Left hindlimb (tissue), 1 donor: ENCODE measurements at regions not wholly inside any gene's neighbourhood (a gene's known extent, or its start where the extent isn't known, plus 50 kb on each side); places are given as distances from the start of the nearest gene placed in this dataset.

Source experiments
- DNase-seq: peaks from one replicate; pipeline ENCODE4 v3.0.0-alpha.2; 2018

DNA sequence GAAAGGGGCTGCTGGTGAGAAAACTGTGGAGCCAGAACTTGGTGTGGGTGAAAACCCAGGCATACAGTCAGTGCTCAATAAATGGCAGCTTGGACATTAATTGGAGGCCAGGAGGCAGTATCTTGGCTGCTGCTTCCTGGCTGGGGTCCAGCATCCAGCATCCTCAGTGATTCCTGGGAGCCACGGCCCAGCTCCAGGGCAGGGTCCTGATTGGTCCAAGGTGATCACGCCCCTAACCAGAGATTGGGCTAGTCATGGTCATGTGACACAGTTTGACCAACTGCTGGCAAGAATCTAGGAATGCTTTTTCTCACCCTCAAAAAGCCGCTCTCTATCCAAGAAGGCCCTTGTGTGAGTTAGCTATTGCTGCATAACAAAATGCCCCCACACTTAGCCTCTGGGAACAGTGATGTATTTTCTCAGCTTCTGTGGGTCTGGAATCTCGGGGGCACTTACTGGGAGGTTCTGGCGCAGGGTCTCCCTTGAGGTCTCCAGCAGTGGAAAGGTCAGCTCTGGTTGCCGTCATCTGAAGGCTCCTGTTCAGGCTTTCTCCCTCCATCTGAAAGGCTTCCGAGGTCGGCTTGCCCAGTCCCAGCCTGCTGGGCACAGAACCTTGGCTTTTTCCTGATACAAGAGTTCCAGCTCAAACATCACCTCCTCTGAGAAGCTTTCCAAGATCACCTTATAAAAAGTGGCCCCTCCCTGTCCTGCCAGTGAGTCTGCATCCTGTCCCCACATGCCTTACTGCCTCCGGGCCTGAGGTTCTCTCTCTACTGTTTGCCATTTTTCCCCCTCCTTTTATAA, 119.2 kb upstream of the NCOR2 start:
- DNase-seq: no peak

DNA sequence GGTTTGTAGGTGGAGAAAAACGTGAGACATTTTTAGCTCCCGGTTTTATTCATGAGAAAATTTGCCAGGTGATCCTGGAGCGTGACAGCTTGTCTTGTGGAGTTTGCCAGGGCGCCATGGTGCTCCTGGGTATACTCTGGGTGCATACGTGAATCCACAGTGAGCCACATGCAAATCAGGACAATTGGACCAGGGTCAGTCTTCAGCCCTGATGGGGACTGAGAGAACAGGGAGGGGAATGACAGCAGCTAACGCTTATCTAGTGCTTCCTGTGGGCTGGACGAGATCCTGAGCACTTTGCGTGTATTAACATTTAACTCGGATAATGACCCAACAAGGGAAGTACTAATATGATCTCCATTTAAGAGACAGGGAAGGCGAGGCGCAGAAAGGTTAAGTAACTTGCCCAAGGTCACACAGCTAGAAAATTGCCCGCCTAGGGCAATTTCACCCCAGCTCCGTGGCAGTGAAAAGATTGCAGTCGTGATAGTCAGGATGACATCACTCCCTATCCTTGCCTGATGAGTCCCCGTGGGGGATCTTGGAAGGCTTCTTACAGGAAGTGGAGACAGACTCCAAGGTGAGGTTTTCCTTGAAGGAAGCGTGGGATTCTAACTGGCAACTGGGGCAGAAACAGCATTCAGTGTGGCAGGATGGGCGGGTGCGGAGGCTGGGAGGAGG, 118.4 kb upstream of the NCOR2 start:
- DNase-seq: no peak

DNA sequence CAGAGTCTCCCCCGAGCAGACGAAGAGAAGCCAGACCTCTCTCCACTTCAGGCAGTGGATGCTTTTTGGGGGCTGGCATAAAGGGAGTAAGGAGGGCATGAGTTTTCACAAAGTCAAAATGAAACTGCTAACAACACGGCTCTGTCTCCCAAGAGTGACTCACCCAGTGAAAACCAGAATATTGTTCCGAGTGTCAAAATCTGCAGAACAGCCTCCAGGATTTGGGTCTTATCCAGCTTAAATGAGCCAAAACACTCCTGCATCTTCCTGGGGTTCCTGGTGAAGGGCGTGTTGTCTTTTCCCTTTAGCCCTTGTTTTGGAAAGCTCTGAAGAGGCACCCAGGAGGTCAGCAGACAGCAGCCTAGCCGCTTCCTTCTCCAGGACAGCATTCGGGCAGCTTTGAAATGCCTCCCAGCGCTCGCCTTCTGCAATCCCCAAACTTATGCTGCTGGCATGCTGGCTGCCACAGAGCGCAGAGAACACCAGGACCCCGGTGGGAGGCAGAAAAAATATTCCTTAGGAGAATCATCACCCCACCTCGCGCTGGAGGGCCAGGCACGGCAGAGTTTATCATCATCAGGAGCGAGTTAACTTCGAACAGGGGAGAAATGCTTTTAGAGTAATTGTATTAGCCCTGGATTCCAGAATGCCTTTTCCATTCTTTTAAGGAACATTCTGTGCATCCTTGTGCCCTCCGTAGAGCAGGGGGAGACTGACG, 117.7 kb upstream of the NCOR2 start:
- no peak for DNase-seq

DNA sequence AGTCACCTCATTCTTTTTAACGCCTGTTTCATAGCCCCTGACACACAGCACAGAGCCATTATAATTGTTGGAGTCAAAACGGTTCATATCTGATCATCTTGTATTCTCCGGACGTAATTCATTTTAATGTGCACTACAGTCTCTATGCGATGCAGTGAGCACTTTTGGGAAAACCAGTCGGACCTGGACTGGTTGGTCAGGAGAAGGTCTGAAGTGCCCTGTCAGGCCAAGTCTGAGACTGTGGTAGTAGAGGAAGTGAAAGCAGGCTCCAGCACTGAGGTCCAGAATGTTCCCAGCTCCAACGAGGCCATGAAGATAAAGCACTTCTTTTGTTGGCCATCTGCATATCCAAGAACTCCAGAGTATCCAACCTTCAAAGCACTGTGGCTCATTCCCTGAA, 117.1 kb upstream of the NCOR2 start:
- no peak for DNase-seq

DNA sequence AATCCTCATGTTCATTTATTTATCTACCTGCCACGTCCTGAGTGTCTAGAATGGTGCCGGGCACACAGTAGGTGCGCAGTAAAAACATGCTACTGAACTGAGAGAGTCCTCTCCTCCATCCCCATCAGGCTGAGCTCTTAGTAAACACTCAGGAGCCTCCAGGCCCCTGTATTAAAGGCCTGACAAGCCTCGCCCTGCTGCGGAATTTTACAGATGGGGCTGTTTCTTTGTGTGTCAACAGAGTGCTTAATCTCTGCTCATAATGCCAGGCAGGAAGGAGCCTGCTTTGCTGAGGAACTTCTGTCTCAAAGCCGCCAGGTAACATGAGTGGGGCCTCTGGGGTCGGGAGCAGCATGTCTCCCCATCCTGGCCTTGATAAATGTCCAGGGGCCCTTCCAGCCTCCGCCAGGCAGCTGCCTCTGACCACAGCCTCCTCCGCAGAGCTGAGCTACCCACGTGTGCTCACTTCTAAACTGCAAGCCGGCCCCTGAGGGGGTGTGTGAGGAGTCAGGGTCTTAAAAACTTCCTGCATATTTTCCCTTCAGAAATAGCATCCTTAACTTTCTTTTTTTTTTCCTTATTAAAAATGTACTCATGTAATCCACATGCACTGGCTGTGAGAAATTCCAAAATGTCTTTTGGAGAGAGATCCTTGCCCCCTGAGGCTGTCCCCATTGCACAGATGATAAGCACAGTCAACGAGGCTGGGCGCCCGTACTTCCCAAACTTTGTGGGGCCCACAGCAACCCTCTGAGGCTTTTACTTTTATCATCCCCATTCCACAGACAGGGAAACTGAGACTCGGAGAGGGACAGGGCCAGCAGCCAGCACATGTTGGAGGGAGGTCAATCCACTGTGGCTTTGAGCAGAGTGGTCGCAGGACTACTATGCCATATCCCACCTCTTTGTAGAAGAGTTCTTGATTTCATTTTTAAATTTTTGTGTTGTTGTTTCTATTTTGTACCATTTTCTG, 116.0 kb upstream of the NCOR2 start:
- DNase-seq: no peak

DNA sequence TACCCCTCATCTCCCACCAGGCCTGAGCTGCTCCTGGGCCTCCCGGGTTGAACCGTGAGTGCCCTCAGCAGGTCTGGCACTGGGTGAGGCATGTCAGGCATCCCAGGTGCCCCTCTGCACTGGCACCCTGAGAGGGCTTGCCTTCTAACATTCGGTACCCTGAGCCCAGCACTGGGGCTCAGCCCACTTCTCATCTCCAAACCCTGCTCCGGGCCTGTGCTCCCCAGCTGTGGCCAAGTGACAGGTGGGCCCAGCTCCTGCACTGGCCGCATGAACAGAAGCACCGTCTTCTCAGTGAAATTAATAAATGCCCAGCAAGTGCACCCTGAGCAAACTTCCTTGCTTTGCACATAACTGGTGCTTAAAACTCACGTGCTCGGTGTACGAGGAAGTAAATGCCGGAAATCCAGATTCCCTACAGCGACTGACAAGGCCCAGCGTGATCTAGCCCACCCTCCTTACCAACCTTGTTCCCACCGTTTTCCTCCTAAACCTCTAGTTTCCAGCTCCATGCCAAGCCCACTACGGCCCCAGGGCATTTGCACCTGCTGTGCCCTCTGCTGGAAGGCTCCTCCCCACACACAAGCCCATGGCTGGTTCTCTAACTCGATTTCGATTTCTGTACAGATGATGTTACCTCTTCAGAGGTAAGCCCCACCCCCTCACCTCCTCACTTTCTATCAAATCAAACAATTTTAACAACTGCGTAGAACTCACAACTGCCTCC, 115.2 kb upstream of the NCOR2 start:
- no peak for DNase-seq

DNA sequence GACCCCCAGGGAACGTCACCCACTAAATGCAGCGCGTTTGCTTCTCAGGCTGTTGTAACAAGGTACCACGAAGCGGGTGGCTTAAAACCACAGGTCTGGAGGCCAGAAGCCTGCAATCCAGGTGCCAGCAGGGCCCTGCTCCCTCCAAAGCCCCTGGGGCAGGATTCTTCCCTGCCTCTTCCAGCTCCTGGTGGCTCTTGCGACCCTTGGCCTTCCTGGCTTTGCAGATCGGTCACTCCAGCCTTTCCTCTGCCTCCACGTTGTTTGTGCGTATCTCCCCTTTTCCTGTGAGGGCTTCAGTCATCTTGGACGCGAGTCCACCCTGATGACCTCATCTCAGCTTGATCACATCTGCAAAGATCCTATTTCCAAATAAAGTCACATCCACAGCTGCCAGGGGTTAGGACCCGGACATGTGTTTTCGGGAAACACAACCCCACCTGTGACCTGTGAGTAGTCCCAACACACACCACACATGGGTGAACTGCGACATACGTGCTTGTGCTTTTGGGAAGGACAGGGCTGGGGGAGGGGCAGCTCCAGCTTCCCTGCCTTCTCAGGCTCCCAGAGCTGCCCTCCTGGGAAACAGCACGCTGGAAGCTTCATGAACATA, 114.5 kb upstream of the NCOR2 start:
- DNase-seq: no peak

DNA sequence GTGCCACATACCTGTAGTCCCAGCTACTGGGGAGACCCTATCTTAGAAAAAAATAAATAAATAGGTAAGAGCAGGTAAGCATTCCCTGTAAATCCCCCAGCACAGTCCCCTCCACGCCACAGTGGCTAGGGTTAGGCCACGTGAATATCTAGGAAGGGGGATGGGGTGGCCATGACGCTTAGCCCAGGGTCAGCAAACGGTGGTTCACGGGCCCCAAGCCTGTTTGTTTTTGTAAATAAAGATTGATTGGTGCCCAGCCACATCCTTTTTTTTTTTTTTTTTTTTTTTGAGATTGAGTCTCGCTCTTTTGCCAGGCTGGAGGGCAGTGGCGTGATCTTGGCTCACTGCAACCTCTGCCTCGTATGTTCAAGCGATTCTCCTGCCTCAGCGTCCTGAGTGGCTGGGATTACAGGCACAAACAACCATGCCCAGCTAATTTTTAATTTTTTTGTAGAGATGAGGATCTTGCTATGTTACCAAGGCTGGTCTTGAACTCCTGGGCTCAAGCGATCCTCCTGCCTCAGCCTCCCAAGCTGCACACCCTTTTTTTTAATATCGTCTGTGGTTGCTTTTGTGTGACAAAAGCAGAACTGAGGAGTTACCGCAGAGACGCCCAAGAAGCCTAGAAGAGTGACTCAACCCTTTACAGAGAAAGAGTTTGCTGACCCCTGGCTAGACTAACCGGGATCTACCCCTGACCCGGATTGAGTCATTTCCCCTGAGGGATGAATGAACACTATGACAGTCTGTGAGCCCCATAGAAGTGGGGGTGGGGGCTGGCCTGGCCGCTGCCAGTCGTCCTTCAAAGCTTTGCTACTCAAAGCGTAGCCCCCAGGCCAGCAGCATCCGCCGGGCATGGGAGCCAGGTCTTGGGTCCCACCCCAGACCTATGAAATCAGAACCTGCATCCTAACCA, 113.7 kb upstream of the NCOR2 start:
- DNase-seq: peak; percentile 65

DNA sequence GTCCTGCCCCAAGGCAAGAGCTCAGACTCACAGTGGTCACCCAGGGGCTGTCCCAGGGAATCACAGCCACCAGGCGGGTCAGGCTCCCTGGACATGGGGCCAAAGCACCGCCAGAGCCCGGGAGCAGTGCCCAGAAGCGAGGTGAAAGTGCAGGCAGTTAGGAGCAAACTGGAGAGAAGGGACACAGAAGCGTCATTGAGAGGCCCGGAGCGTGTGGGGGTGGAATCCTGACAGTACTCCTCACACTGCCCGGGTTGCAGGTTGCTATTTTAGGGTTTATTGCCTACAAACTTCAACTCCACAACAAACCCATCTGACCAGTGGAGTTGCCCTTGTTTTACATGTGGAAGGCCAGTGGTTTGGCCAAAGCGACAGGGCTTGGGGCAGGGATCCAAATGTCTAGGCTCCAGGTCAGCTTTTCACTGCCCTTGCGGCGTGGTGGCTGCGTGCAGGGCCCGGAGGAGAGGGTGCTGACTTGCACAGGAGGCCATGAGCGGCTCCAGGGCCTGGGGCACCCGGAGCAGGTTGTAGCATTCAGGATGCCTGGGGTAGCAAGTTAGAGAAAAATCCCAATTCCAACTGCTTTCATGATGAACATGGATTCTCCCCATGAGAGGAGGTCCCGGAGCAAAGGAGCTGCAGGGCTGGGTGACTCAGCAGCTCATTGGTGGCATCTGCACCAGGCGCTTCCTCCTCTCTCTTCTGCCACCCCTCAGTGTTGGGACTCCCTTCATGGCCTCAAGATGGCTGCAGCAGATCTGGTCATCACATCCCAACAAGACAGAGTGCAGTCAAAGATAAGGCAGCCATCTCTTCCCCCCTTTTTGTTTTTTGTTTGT, 112.3 kb upstream of the NCOR2 start:
- no peak for DNase-seq

DNA sequence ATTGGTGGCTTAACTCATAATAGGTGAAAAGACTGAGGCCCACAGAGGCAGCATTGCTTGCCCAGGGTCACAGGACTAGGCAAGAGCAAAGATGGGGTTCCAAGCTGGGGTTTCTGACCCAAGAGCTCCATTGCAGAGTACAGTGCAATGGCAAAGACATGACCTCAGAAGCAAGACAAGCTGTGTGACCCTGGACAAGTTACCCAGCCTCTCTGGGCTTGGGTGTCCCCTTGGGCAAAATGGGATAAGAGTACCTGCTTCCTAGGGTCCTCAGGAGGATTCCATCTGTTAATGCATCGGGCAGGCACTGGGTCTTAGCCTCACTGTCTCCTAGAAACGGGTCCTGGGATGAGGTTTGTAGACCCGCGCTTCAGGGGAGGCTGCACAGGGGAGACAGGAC, 111.6 kb upstream of the NCOR2 start:
- no peak for DNase-seq

DNA sequence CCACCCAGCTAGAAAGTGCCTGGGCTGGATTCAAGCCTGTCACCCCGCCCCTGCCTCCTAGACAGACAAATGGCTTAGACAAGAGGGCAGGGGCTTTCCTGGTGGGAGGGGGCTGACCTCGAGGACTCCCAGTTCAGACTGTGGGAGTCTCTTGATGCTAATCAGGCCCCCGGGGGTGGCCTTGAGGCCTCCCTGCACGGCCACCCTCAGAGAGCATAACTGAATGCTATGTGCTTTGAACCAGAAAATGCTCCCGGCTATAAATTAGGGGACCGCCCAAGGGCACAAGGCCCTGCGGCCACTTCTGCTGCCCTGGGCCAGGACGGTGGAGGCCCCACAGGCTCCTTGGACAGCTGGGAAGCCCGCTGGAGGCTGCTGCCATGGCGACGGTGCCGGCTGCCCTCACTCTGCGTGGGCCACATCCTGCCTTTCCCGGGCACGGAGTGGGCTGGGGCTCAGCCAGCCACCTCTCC, 111.0 kb upstream of the NCOR2 start:
- no peak for DNase-seq

DNA sequence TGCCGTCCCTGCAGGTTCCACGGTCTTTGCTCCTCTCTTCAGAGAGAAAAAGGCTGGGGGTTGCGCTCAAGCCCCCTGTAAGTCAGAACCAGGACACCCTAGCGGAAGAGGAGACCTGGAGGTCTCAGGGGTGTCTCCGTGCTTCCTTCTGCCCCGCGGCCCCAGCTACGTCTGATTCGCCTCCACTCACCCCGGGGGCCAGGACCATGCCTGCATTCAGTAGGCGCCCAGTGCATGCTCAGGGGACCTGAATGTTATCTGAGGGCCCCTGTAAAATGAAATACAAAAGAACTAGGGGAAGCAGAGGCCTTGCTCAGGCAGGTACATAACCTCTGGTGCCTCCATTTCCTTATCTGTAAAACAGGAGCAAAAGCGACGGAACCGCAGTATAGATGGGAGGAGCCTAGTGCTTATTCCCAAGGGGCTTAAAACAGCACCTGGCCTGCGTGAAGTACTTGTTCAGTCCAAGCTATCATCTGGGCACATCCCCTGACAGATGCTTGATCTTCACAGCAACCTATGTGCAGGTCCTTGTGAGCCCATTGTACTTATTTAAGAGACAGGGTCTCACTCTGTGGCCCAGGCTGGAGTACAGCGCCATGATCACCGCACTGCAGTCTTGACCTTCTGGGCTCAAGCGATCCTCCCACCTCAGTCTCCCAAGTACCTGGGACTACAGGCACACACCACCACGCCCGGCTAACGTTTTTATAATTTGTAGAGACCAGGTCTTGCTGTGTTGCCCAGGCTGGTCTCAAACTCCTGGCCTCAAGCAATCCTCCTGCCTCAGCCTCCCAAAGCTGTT, 110.3 kb upstream of the NCOR2 start:
- DNase-seq: no peak

DNA sequence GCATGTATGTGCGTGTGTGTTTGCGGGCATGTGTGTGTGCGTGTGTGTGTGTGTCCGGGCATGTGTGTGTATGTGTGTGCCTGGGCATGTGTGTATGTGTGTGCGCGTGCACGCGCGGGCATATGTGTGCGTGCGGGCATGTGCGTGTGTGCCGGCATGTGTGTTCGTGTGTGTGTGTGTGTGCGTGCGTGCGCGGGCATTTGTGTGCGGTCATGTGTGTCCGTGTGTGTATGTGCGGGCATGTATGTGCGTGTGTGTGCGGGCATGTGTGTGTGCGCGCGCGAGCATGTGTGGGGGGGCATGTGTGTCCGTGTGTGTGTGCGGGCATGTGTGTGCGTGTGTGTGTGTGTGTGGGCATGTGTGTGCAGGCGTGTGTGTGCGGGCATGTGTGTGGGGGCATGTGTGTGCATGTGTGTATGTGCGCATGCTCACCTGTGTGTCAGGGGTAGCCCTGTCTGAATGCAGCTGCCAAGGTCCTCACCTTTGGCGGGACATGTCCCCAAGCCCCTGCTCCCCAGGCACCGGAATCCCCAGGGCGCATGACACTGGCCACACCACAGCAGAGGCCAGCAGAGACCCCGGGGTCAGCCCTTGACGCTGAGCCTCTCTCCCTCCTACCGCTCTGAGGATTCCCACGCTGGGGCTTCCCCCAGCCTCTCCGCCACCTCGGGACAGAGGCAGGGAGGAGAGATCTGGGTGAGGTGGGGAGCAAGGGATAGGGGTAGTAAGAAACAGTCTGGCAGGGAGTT, 109.5 kb upstream of the NCOR2 start:
- DNase-seq: no peak

DNA sequence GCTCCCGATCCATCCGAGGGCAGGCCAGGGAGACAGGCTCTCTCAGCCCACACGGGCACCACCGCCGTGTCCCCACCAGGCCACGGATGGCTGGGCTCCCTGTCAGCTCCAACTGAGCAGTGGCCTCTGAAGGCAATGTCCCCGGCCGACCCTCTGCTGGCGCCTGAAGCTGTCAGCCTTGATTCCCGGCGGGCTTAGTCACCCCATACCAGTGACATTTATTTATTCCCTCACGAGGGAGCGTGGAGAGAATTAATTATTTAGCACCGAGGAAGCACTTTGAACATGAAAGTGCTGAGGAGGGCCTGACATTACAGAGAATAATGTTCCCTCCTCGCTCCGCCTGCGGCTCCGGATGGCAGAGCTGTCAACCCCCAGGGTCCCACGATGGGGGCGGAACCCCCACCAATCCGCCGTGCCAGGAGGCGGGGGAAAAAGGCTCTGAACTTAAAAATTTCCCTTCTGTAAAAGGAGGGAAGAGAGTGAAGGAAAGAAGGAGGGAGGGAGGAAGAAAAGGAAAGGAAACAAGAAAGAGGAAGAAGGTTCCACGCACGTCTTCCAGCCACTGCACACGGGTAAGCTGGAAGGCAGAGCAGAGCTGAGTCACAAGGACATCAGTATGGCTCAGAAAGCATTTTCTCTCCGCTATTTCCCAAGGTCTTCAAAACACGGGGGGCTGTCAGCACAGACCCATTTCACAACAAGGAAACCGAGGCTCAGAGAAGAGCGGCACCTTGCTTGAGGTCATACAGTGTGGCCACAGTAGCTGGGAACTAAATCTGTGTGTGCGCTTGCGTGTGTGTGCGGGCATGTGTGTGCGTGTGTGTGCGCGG, 108.7 kb upstream of the NCOR2 start:
- DNase-seq: no peak

DNA sequence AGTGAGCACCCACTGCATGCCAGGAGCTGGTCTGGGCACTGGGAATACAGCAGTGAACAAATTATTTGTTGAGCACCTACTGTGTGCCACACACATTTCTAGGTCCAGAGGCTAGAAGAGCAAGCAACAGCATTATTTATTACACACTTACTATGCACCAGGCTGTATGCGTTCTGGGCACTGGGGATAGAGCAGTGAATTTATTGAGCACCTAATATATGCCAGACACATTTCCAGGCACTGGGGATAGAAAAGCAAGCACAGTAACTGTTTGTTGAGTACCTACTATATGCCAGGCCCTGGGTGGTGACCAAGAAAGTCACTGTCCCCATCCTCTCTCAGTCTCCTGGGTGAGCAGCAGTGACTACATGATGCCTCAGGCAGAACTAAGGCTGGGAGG, 107.5 kb upstream of the NCOR2 start:
- DNase-seq: no peak

DNA sequence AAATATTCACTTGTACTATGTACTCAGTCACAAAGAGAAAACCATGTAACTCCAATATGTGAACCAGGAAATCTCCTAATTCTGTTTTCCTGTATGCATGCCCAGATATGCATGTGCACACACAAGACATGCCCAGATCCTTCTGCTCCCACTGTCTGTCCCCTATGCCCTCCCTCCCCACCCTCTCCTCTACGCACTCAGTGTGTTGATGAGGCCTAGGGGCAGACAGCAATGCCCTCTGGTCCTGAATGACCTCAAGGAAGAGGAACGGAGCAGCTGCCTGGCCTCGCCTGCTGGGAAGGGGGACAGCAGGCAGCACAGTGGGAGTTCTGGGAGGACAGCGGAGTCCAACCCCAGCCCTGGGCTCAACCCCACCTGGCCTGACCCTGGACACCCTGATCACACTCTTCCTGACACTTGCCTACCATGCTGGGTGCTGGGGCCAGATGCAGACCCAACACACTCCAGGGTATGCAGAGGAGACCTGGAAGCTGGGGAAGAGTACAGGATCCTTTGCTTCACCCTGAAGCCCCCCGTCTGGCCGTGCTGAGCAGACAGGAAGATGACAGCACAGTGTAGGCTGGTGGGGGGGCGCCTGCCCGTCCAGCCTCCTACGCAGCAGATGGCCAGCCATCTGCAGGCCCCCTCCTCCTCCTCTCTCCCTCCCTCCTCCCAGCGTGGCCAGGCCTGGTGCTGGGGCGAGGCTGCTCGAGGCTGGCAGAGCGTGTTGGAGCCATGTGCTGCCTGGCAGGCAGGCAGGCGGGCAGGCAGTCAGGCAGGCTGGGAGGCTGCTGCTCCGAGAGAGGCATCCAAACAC, 106.6 kb upstream of the NCOR2 start:
- DNase-seq: no peak
